ENCODE measurements at regions not wholly inside any gene's neighbourhood (a gene's known extent, or its start where the extent isn't known, plus 50 kb on each side); places are given as distances from the start of the nearest gene placed in this dataset.

DNA sequence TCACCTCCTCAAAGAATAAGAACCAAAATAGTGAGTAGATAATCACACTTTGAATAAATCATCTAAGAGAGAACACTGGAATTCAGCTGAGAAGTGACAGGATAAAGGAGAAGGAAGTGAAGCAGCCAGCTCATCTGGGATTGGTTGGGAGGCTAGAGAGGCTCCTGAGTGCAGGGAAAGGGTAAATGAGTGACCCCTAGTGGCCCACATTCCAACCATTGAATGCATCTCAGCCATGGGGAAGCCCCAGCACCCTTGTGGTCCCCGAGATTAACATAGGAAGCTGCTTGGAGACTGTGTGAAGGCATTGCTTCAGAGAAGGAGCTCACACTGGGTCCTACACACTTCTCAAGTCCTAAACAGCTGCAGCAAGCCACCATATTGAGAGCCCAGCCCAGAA is 82.3 kb downstream of the JRKL start:
- TF ChIP-seq, protein P1, sequence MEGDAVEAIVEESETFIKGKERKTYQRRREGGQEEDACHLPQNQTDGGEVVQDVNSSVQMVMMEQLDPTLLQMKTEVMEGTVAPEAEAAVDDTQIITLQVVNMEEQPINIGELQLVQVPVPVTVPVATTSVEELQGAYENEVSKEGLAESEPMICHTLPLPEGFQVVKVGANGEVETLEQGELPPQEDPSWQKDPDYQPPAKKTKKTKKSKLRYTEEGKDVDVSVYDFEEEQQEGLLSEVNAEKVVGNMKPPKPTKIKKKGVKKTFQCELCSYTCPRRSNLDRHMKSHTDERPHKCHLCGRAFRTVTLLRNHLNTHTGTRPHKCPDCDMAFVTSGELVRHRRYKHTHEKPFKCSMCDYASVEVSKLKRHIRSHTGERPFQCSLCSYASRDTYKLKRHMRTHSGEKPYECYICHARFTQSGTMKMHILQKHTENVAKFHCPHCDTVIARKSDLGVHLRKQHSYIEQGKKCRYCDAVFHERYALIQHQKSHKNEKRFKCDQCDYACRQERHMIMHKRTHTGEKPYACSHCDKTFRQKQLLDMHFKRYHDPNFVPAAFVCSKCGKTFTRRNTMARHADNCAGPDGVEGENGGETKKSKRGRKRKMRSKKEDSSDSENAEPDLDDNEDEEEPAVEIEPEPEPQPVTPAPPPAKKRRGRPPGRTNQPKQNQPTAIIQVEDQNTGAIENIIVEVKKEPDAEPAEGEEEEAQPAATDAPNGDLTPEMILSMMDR (IDR thresholded peaks at IDR 0.05) = no peak
- no peak for TF ChIP-seq POLR2A (IDR thresholded peaks at IDR 0.05)
- TF ChIP-seq EP300 (IDR thresholded peaks at IDR 0.05) = no peak

Data from sigmoid colon (tissue), 4 donors.